HG03460 (cell line): ENCODE measurements at regions not wholly inside any gene's neighbourhood (a gene's known extent, or its start where the extent isn't known, plus 50 kb on each side); places are given as distances from the start of the nearest gene placed in this dataset.

Experiments used
- ATAC-seq: cut with Tn5 transposase; IDR thresholded peaks from one replicate; pipeline ENCODE4 v1.9.1; 2021; ENCODE audit not compliant: unreplicated experiment

DNA sequence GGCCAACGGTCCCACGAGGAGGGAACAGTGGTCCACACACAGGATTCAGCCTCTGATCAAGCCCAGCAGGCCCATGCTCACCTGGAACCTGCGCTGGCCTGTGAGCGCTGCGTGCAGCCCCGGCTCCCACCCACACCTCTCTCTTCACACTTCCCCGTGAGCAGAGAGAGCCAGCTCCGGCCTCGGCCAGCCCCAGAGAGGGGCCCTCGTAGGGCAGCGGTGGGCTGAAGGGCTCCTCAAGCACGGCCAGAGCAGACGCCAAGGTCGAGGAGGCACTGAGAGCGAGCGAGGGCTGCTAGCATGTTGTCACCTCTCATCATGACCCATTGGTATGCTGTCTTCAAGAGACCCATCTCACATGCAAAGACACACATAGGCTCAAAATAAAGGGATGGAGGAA is 83.0 kb upstream of the FMR1 start:
- ATAC-seq = no peak

DNA sequence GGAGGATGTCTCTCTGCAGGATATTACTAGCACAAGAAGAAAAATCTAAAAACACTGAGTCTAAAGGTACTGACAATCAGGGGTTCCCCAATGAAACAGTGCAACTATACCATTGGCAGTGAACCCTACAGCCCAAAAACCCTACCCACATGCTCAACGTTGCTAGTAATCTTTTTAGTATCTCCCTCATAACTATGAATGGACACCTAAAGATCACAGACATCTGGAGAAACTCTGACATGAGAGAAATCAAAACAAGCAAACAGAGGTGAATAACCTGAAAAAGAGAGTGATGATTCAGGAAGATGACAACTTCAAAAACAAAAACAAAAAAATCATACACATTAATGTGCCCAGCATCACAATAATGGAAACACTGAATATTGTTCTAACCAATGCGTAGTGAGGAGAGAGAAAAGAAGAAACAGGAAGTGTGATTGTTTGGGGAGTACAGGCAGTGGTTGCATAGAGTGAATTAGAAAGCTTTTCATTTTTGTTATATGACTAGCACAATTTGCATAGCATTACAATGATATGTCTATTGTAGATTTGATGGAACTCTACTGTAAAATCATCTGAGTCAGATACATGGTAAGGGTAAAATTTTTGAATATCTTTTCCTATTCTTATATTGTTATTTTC is 78.9 kb upstream of the FMR1 start:
- ATAC-seq = peak; percentile 62

- no peak for ATAC-seq
These were observed 73.1 kb upstream of the FMR1 start for GRCh38 chrX:147838465-147839131.

GRCh38 chrX:147846676-147847075 is 65.0 kb upstream of the FMR1 start:
- ATAC-seq = no peak

GRCh38 chrX:147847999-147848398 is 63.7 kb upstream of the FMR1 start:
- no peak for ATAC-seq

- no peak for ATAC-seq
These were observed 62.9 kb upstream of the FMR1 start for GRCh38 chrX:147848543-147849443.

DNA sequence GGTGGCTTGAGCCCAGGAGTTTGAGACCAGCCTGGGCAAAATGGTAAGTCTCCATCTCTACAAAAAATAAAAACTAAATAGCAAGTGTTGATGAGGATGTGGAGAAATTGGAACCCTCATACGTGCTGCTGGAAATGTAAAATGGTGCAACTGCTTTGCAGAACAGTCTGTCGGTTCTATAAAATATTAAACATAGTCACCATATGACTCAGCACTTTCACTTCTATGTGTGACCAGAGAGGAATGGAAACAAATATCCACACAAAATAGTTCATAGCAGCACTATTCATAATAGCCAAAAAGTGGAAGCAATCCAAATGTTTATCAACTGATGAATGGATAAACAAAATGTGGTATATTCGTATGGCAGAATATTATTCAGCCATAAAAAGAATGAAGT is 60.8 kb upstream of the FMR1 start:
- ATAC-seq = no peak

GRCh38 chrX:147853701-147854100 is 58.0 kb upstream of the FMR1 start:
- ATAC-seq = no peak

- no peak for ATAC-seq
These were observed 52.1 kb upstream of the FMR1 start for GRCh38 chrX:147859666-147860065.
